Endothelial cell of umbilical vein (primary cell): ENCODE measurements at regions not wholly inside any gene's neighbourhood (a gene's known extent, or its start where the extent isn't known, plus 50 kb on each side); places are given as distances from the start of the nearest gene placed in this dataset.
A peak's percentile ranks its signal among the peaks of the same experiment; 100 is the strongest.

Source experiments
- BruUV-seq: library from RNA; stranded (reverse); fragments of 400-500 nt; replicated peaks from 2 replicates; lab custom pipeline; 2021; lab: Mats Ljungman, UMichigan
- CTCF ChIA-PET: fragments of 300-600, 350-600 bp; sonication (Branson Sonifier 250); formaldehyde crosslinking; loops from one replicate; lab custom pipeline; 2021; ENCODE audit warnings: antibody characterized with exemption, inconsistent platforms; lab: Charles Lee
- POLR2A ChIA-PET: fragments of 300-600, 350-600 bp; sonication (Branson Sonifier 250); formaldehyde crosslinking; loops from one replicate; lab custom pipeline; 2021; ENCODE audit warnings: antibody characterized with exemption, inconsistent platforms; lab: Charles Lee
- DNase-seq: peaks from one replicate; pipeline ENCODE4 v3.0.0-alpha.2; 2011; ENCODE audit warnings: low read depth, low spot score
- FAIRE-seq: peaks from 2 replicates; lab custom pipeline; 2011; peaks lifted over from hg19 to GRCh38; lab: Jason Lieb, UNC
- H2AFZ ChIP-seq: 2 replicates; pipeline ENCODE4 v1.6.0; 2012; ENCODE audit warnings: low read depth, low read length, control low read depth, inconsistent platforms
- H3K27ac ChIP-seq: 2 replicates; pipeline ENCODE4 v1.5.1; 2011; ENCODE audit warnings: low read depth, mild to moderate bottlenecking, control low read depth, low read length, moderate library complexity; ENCODE audit not compliant: insufficient read depth
- H3K27me3 ChIP-seq, 2 experiments: 2 replicates each; pipeline versions ENCODE4 v1.6.0 to v1.6.1; 2011; ENCODE audit warnings: low read length in 2 of 2, mixed read lengths in 1 of 2; ENCODE audit not compliant: control insufficient read depth in 2 of 2, insufficient read depth in 2 of 2
- H3K36me3 ChIP-seq, 2 experiments: 2 replicates in 1 of 2; 3 replicates in 1 of 2; pipeline ENCODE4 v1.5.1; 2011; ENCODE audit warnings: low read length in 2 of 2, mild to moderate bottlenecking in 1 of 2, moderate library complexity in 1 of 2; ENCODE audit not compliant: control insufficient read depth in 2 of 2, insufficient read depth in 2 of 2; ENCODE audit errors: extremely low read depth in 1 of 2
- H3K4me1 ChIP-seq: 3 replicates; pipeline ENCODE4 v1.5.1; 2011; ENCODE audit warnings: mild to moderate bottlenecking, low read length; ENCODE audit not compliant: control insufficient read depth, insufficient read depth; ENCODE audit errors: extremely low read depth
- H3K4me2 ChIP-seq: 2 replicates; pipeline ENCODE4 v1.6.1; 2011; ENCODE audit warnings: low read length, control low read depth, mixed read lengths; ENCODE audit not compliant: insufficient read depth
- H3K4me3 ChIP-seq, 3 experiments: fragments of 200-600 bp in 1 of 3; sonication (generic), shearing (Covaris generic) in 1 of 3; replicated peaks in 1 of 3; 2 replicates each; pipeline ENCODE4 v1.5.1; 2011 to 2016; ENCODE audit warnings: control low read depth in 3 of 3, low read length in 3 of 3, mild to moderate bottlenecking in 2 of 3, inconsistent platforms in 1 of 3, low read depth in 1 of 3, moderate library complexity in 1 of 3; ENCODE audit not compliant: insufficient read depth in 1 of 3
- H3K79me2 ChIP-seq: 2 replicates; pipeline ENCODE4 v1.6.0; 2012; ENCODE audit warnings: low read length, inconsistent platforms; ENCODE audit not compliant: control insufficient read depth, insufficient read depth
- H3K9ac ChIP-seq: replicated peaks from 2 replicates; pipeline ENCODE3; 2011; ENCODE audit warnings: low read length, control low read depth; ENCODE audit not compliant: insufficient read depth; ENCODE audit errors: extremely low read depth
- H3K9me1 ChIP-seq: replicated peaks from 3 replicates; pipeline ENCODE4 v1.6.0; 2011; ENCODE audit warnings: mild to moderate bottlenecking, low read length; ENCODE audit not compliant: control insufficient read depth, insufficient read depth; ENCODE audit errors: extremely low read depth
- H3K9me3 ChIP-seq: replicated peaks from 2 replicates; pipeline ENCODE4 v1.5.1; 2012; ENCODE audit warnings: low read length, inconsistent platforms; ENCODE audit not compliant: control insufficient read depth, insufficient read depth
- H4K20me1 ChIP-seq: replicated peaks from 2 replicates; pipeline ENCODE3; 2011; ENCODE audit warnings: mild to moderate bottlenecking, low read length; ENCODE audit not compliant: control insufficient read depth, insufficient read depth; ENCODE audit errors: extremely low read depth
- EZH2 ChIP-seq: IDR thresholded peaks from 2 replicates; pipeline ENCODE4 v1.6.1; 2012; ENCODE audit warnings: borderline replicate concordance, low read depth, mild to moderate bottlenecking, moderate library complexity, low read length, inconsistent platforms; ENCODE audit not compliant: severe bottlenecking
- FOS ChIP-seq: IDR thresholded peaks from 2 replicates; pipeline ENCODE4 v1.6.1; 2011; ENCODE audit warnings: mild to moderate bottlenecking, low read length, moderate library complexity, borderline replicate concordance; ENCODE audit not compliant: insufficient read depth
- GATA2 ChIP-seq: IDR thresholded peaks from 2 replicates; pipeline ENCODE4 v1.7.0; 2011; ENCODE audit warnings: low read depth, mild to moderate bottlenecking, moderate library complexity, mixed read lengths, low read length; ENCODE audit not compliant: insufficient read length, insufficient read depth
- JUN ChIP-seq: IDR thresholded peaks from 2 replicates; pipeline ENCODE4 v1.6.1; 2011; ENCODE audit warnings: borderline replicate concordance, low read depth; ENCODE audit not compliant: insufficient read length, insufficient read depth
- MYC ChIP-seq: IDR thresholded peaks from one replicate; pipeline ENCODE4 v1.6.1; 2011; ENCODE audit warnings: mild to moderate bottlenecking, low read depth, low read length
- POLR2A ChIP-seq: IDR thresholded peaks from 2 replicates; pipeline ENCODE4 v1.6.1; 2012; ENCODE audit warnings: low read depth, mild to moderate bottlenecking, control low read depth, low read length
- POLR2AphosphoS5 ChIP-seq: IDR thresholded peaks from 2 replicates; pipeline ENCODE4 v1.6.1; 2012; ENCODE audit warnings: low read depth, mild to moderate bottlenecking, control low read depth, low read length, moderate library complexity; ENCODE audit not compliant: insufficient read depth
- dilution Hi-C: fragments of 300-500 bp; cut with MboI; formaldehyde crosslinking; loops from one replicate; pipeline ENCODE4 v1.15.0; 2019; ENCODE audit warnings: low sequenced_read_pairs; ENCODE audit not compliant: extremely low pct_ligation_motif_present
- intact Hi-C: fragments of 100-400 bp; cut with micrococcal nuclease; formaldehyde crosslinking; loops from one replicate; pipeline ENCODE4 v1.10.0; 2022
- TF ChIP-seq, protein P1 (sequence below): IDR thresholded peaks from 2 replicates; pipeline ENCODE4 v1.6.1; 2011; ENCODE audit not compliant: insufficient read depth, insufficient read length
- TF ChIP-seq, protein P2 (sequence below), 2 donors: IDR thresholded peaks; 1 replicate in 1 of 2; 2 replicates in 1 of 2; pipeline ENCODE4 v1.5.1; 2011; ENCODE audit warnings: low read length in 2 of 2, mild to moderate bottlenecking in 2 of 2, moderate library complexity in 2 of 2, control low read depth in 1 of 2, inconsistent platforms in 1 of 2, low read depth in 1 of 2; ENCODE audit not compliant: insufficient read depth in 1 of 2; ENCODE audit errors: extremely low read depth in 1 of 2

DNA sequence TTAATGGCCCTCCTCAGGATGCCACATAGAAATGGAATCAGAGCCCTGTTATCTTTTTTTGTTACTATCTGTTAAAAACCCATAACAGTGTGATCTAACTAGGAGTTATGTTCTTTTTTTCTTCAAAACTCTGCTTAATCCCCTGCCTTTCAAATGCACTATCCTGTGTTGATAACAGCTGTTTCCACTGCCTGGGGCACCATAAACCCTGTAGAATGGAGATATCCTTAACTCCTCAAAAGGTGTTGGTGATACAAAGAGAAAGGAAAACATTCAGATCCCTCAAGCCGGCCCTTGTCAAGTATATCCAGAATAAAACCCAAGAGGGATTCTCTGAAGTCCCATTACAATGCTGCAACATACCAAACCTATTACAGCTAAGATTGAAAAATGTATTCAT lies 108.6 kb downstream of the ACTRT1 start:
- no peak for FAIRE-seq
- intact Hi-C loops (loop anchor here (1.0 kb wide), 1 partner anchor 78 kb away; no protein-coding TSS in a partner anchor), dilution Hi-C loops (no loop called here)
- no peak overlapping the region for H2AFZ ChIP-seq
- no peak overlapping the region for H3K4me3 ChIP-seq
- H4K20me1 ChIP-seq: no peaks in the 10 kb centered on the region
- peak overlapping the region; percentile 45 for H3K27ac ChIP-seq
- CTCF ChIA-PET: interaction anchor here (1.7 kb wide), 1 partner anchor 44 kb away, joined by 3 read pairs; no protein-coding TSS in a partner anchor
- no peaks in the 10 kb centered on the region for H3K27me3 ChIP-seq
- DNase-seq: no peak
- H3K9me3 ChIP-seq: no peaks in the 10 kb centered on the region
- BruUV-seq: no TSS peak
- no peaks in the 10 kb centered on the region for H3K36me3 ChIP-seq
- H3K9me1 ChIP-seq: no peaks in the 10 kb centered on the region
- TF ChIP-seq, protein P1, sequence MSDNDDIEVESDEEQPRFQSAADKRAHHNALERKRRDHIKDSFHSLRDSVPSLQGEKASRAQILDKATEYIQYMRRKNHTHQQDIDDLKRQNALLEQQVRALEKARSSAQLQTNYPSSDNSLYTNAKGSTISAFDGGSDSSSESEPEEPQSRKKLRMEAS: no peak
- no peak for TF ChIP-seq POLR2A
- TF ChIP-seq JUN: no peak
- TF ChIP-seq GATA2: no peak
- no peak for TF ChIP-seq EZH2
- TF ChIP-seq, protein P2, sequence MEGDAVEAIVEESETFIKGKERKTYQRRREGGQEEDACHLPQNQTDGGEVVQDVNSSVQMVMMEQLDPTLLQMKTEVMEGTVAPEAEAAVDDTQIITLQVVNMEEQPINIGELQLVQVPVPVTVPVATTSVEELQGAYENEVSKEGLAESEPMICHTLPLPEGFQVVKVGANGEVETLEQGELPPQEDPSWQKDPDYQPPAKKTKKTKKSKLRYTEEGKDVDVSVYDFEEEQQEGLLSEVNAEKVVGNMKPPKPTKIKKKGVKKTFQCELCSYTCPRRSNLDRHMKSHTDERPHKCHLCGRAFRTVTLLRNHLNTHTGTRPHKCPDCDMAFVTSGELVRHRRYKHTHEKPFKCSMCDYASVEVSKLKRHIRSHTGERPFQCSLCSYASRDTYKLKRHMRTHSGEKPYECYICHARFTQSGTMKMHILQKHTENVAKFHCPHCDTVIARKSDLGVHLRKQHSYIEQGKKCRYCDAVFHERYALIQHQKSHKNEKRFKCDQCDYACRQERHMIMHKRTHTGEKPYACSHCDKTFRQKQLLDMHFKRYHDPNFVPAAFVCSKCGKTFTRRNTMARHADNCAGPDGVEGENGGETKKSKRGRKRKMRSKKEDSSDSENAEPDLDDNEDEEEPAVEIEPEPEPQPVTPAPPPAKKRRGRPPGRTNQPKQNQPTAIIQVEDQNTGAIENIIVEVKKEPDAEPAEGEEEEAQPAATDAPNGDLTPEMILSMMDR (IDR thresholded peaks at IDR 0.05; ENCODE audit: extremely low read depth in 1 of 2, insufficient read depth in 1 of 2, low read depth in 1 of 2, low read length in 2 of 2): no peak
- peaks cover 5% of the 10 kb centered on the region for H3K4me1 ChIP-seq
- no peak overlapping the region for H3K4me2 ChIP-seq
- H3K9ac ChIP-seq: peak overlapping the region; percentile 23
- POLR2A ChIA-PET: interaction anchor here (0.7 kb wide), 1 partner anchor 72 kb away, joined by 3 read pairs; no protein-coding TSS in a partner anchor
- H3K79me2 ChIP-seq: no peaks in the 10 kb centered on the region

DNA sequence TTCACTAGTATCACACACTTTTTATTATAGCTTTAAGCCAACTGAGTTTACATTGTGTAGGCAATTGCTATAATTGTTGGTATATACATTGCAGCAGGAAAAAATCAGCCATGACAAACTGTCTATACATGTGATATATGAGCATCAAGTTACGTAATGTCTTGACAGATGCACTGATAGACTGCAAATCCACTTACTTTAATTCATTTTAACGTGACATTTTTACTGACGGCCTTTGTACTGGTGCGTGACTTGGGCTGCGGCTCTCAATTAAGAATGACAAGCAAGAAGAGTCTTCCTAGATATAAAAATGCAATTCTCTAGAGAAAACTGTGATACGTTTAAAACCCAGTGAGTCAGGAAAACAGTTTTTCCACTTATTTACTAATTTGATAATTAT lies 143.8 kb downstream of the ACTRT1 start:
- ChIA-PET CTCF (no interaction called here), POLR2A (no interaction called here)
- Histone ChIP-seq H4K20me1 (no peaks in the 10 kb centered on the region), H3K4me2 (no peak overlapping the region), H3K9me1 (no peaks in the 10 kb centered on the region), H3K4me3 (no peak overlapping the region), H3K79me2 (no peaks in the 10 kb centered on the region), H3K27ac (no peak overlapping the region), H3K4me1 (peaks cover 6% of the 10 kb centered on the region), H3K9me3 (no peaks in the 10 kb centered on the region), H2AFZ (no peak overlapping the region), H3K36me3 (no peaks in the 10 kb centered on the region), H3K9ac (no peak overlapping the region), H3K27me3 (no peaks in the 10 kb centered on the region)
- DNase-seq: no peak
- intact Hi-C loops: no loop called here
- TF ChIP-seq, protein P2 (IDR thresholded peaks at IDR 0.05; ENCODE audit: extremely low read depth in 1 of 2, insufficient read depth in 1 of 2, low read depth in 1 of 2, low read length in 2 of 2): no peak
- no peak for TF ChIP-seq JUN
- TF ChIP-seq, protein P1: no peak
- TF ChIP-seq EZH2: no peak
- TF ChIP-seq MYC: no peak
- no peak for TF ChIP-seq POLR2A
- no peak for TF ChIP-seq FOS
- no peak for TF ChIP-seq POLR2AphosphoS5
- no peak for TF ChIP-seq GATA2
- BruUV-seq: no TSS peak
- FAIRE-seq: no peak
- dilution Hi-C loops: no loop called here
